Endodermal cell (in vitro differentiated cells): ENCODE measurements at regions not wholly inside any gene's neighbourhood (a gene's known extent, or its start where the extent isn't known, plus 50 kb on each side); places are given as distances from the start of the nearest gene placed in this dataset.

ENCODE experiments used
- DNase-seq: peaks from one replicate; pipeline ENCODE4 v3.0.0-alpha.2; 2017
- H3K27ac ChIP-seq: 2 replicates; pipeline ENCODE4 v1.5.1; 2013; ENCODE audit warnings: mild to moderate bottlenecking, low read depth, low read length, moderate library complexity
- H3K27me3 ChIP-seq: 2 replicates; pipeline ENCODE4 v1.6.1; 2013; ENCODE audit warnings: mild to moderate bottlenecking, low read length, moderate library complexity; ENCODE audit not compliant: insufficient read depth, control insufficient read depth, poor library complexity, severe bottlenecking
- H3K36me3 ChIP-seq: 2 replicates; pipeline ENCODE4 v1.7.0; 2013; ENCODE audit warnings: mild to moderate bottlenecking, low read length, moderate library complexity; ENCODE audit not compliant: control insufficient read depth, insufficient read depth
- H3K4me1 ChIP-seq: one replicate; pipeline ENCODE4 v1.7.0; 2013; ENCODE audit warnings: low read length; ENCODE audit not compliant: control insufficient read depth, insufficient read depth
- H3K4me3 ChIP-seq: 2 replicates; pipeline ENCODE4 v1.5.1; 2013; ENCODE audit warnings: mild to moderate bottlenecking, low read length, moderate library complexity
- H3K9ac ChIP-seq: 2 replicates; pipeline ENCODE4 v1.6.1; 2013; ENCODE audit warnings: mild to moderate bottlenecking, low read length, moderate library complexity; ENCODE audit not compliant: poor library complexity, severe bottlenecking; ENCODE audit errors: extremely low read depth
- H3K9me3 ChIP-seq: 2 replicates; pipeline ENCODE4 v1.6.1; 2013; ENCODE audit warnings: mild to moderate bottlenecking, low read length, moderate library complexity; ENCODE audit not compliant: control insufficient read depth
- H3K27ac Mint-ChIP-seq: 2 replicates; pipeline ENCODE4 v1.8.0; 2020; ENCODE audit warnings: mixed read lengths
- H3K27me3 Mint-ChIP-seq: 2 replicates; pipeline ENCODE4 v1.8.0; 2021; ENCODE audit warnings: mild to moderate bottlenecking, mixed read lengths; ENCODE audit not compliant: insufficient read depth
- H3K36me3 Mint-ChIP-seq: 2 replicates; pipeline ENCODE4 v1.8.0; 2020; ENCODE audit warnings: low read depth, mixed read lengths
- H3K4me1 Mint-ChIP-seq: 2 replicates; pipeline ENCODE4 v1.8.0; 2020; ENCODE audit warnings: mixed read lengths
- H3K4me3 Mint-ChIP-seq: 2 replicates; pipeline ENCODE4 v1.8.0; 2020; ENCODE audit warnings: mild to moderate bottlenecking, moderate library complexity, mixed read lengths
- H3K9me3 Mint-ChIP-seq: 2 replicates; pipeline ENCODE4 v1.8.0; 2020; ENCODE audit warnings: mild to moderate bottlenecking, mixed read lengths
- CTCF ChIP-seq: fragments of 200-600 bp; sonication (generic); conservative IDR thresholded peaks from 2 replicates; pipeline ENCODE4 v1.5.0; 2021; ENCODE audit warnings: antibody characterized with exemption, mild to moderate bottlenecking
- WGBS, 2 experiments: methylation state at CpG; one replicate each; pipeline versions ENCODE4 v1.1.5 to v1.1.7; 2013; ENCODE audit warnings: missing lambda C conversion rate in 2 of 2, mixed read lengths in 1 of 2; ENCODE audit not compliant: insufficient coverage in 1 of 2, insufficient read length in 1 of 2; 5-methylcytosine and 5-hydroxymethylcytosine counted together

DNA sequence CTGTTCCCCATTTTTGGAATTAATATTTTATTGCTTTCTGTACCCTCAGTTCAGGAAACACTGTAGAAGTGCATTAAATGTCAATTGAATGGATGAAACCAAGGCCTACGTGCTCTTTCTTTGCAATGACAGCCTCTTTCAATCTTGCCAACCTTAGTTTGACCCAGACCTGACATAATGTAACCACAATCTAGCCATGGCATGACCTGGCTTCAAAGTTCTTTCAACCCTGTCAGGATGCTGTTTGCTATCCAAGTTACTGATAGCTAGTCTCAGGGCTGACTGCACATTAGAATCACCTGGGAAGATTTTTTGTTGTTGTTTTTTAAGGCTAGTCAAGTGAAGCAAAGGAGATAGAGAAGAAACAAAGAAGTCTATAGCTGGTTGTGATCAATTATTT, 190.9 kb upstream of the PKDCC start:
- no peaks in the 10 kb centered on the region for H3K4me1 ChIP-seq
- WGBS, 2 experiments, result 86 to 94% methylated on average over 1 of the region's 1 CpG
- no peak overlapping the region for H3K27ac Mint-ChIP-seq
- H3K27me3 Mint-ChIP-seq, result peaks cover 1% of the 10 kb centered on the region
- H3K36me3 ChIP-seq, result no peaks in the 10 kb centered on the region
- no peak for DNase-seq
- no peak for TF ChIP-seq CTCF
- H3K4me1 Mint-ChIP-seq, result peaks cover 11% of the 10 kb centered on the region
- no peak overlapping the region for H3K4me3 Mint-ChIP-seq
- no peak overlapping the region for H3K9ac ChIP-seq
- H3K36me3 Mint-ChIP-seq, result no peaks in the 10 kb centered on the region
- no peak overlapping the region for H3K4me3 ChIP-seq
- no peaks in the 10 kb centered on the region for H3K9me3 ChIP-seq
- H3K27ac ChIP-seq, result no peak overlapping the region
- no peaks in the 10 kb centered on the region for H3K9me3 Mint-ChIP-seq
- H3K27me3 ChIP-seq, result peaks cover 1% of the 10 kb centered on the region

DNA sequence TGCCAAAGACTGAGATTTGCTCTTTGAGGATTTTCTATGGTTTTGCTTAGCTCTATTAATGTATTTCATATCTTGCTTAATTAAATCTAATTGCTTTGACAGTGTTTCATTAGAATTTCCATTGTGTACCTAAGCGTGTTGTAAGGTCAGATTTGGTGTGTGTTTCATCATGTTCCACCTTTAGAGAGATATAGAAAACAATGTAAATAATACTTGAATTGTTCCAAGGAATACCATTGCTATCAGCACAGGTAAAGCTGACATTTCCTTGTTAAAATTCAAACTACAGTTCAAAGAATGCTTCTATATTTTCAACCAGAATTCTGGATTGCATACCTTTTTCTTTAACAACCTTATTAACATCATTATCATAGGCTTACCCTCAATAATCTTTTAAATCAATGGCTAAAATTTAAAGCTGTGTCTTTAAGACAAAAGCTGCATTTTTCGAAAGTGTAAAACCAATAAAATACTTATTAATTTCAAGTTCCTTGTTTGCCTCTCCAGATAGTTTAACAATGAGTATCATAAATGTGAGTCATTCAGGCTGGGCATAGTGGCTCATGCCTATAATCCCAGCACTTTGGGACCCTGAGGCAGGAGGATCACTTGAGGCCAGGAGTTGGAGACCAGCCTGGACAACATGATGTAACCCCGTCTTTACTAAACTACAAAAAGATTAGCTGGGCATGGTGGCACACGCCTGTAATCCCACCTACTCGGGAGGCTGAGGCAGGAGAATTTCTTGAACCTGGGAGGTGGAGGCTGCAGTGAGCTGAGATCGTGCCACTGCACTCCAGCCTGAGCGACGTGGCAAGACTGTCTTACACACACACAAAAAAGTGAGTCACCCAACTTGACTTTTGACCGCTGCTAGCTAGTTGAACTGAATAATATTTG, 188.0 kb upstream of the PKDCC start:
- no peaks in the 10 kb centered on the region for H3K36me3 ChIP-seq
- no peak overlapping the region for H3K27ac ChIP-seq
- Mint-ChIP-seq H3K27ac (no peak overlapping the region), H3K36me3 (no peaks in the 10 kb centered on the region), H3K4me3 (no peak overlapping the region), H3K27me3 (no peaks in the 10 kb centered on the region), H3K4me1 (peaks cover 3% of the 10 kb centered on the region), H3K9me3 (no peaks in the 10 kb centered on the region)
- DNase-seq, result no peak
- TF ChIP-seq CTCF, result no peak
- 83 to 92% methylated on average over 1 to 9 of the region's 9 CpGs for WGBS, 2 experiments
- H3K4me1 ChIP-seq, result no peaks in the 10 kb centered on the region
- H3K9ac ChIP-seq, result no peak overlapping the region
- no peaks in the 10 kb centered on the region for H3K9me3 ChIP-seq
- no peaks in the 10 kb centered on the region for H3K27me3 ChIP-seq
- no peak overlapping the region for H3K4me3 ChIP-seq

DNA sequence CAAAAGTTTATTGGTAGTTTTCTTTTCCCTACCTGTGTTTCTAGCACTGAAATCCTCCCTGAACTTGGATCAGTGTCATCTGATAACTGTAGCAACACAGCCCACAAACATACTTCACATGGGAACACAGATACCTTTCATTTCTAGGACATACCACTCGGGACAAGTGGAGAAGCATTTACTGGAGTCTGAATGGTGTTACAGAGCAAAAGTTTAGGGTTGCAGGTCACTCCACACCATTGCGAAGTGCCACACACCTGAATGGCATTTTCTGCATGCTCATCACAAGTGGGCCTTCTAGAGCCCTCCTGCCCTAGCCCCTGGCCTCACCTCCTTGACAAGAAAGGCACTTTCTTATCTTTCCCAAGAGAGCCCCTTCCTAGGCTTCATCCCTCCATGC, 184.8 kb upstream of the PKDCC start:
- no peak for DNase-seq
- no peaks in the 10 kb centered on the region for H3K9me3 Mint-ChIP-seq
- H3K27me3 ChIP-seq, result no peaks in the 10 kb centered on the region
- H3K27ac Mint-ChIP-seq, result no peak overlapping the region
- no peak overlapping the region for H3K27ac ChIP-seq
- H3K4me1 ChIP-seq, result no peaks in the 10 kb centered on the region
- WGBS, 2 experiments, result 94 to 100% methylated on average over 2 of the region's 2 CpGs
- H3K27me3 Mint-ChIP-seq, result no peaks in the 10 kb centered on the region
- no peak overlapping the region for H3K4me3 Mint-ChIP-seq
- no peaks in the 10 kb centered on the region for H3K9me3 ChIP-seq
- TF ChIP-seq CTCF, result no peak
- no peaks in the 10 kb centered on the region for H3K36me3 Mint-ChIP-seq
- H3K4me1 Mint-ChIP-seq, result peaks cover 11% of the 10 kb centered on the region
- no peak overlapping the region for H3K4me3 ChIP-seq
- H3K36me3 ChIP-seq, result no peaks in the 10 kb centered on the region
- H3K9ac ChIP-seq, result no peak overlapping the region
